GM23338 (cell line): ENCODE measurements at regions not wholly inside any gene's neighbourhood (a gene's known extent, or its start where the extent isn't known, plus 50 kb on each side); places are given as distances from the start of the nearest gene placed in this dataset.

Source experiments
- ATAC-seq: fragments of 200-7000 bp; cut with Tn5 transposase; 3 replicates; pipeline ENCODE4 v1.9.1; 2020
- DNase-seq: peaks from one replicate; pipeline ENCODE4 v3.0.0-alpha.2; 2015; ENCODE audit warnings: low spot score
- H2AFZ ChIP-seq: fragments of 200-600 bp; sonication (generic); 2 replicates; pipeline ENCODE4 v1.8.0; 2016; ENCODE audit warnings: antibody characterized with exemption, mild to moderate bottlenecking, moderate library complexity
- H3F3A ChIP-seq: fragments of 200-600 bp; sonication (generic); replicated peaks from 2 replicates; pipeline ENCODE4 v1.8.0; 2017; ENCODE audit warnings: antibody characterized with exemption, mixed run types, low read depth
- H3K27ac ChIP-seq: fragments of 200-600 bp; sonication (generic); 2 replicates; pipeline ENCODE4 v1.6.1; 2016; ENCODE audit warnings: low read depth
- H3K27me3 ChIP-seq: fragments of 200-600 bp; sonication (generic); 2 replicates; pipeline ENCODE4 v1.8.0; 2016; ENCODE audit warnings: mild to moderate bottlenecking, mixed run types, moderate library complexity; ENCODE audit not compliant: insufficient read depth
- H3K36me3 ChIP-seq: fragments of 200-600 bp; sonication (generic); 2 replicates; pipeline ENCODE4 v1.8.0; 2016; ENCODE audit warnings: mild to moderate bottlenecking; ENCODE audit not compliant: insufficient read depth
- H3K4me1 ChIP-seq: fragments of 200-600 bp; sonication (generic); 2 replicates; pipeline ENCODE4 v1.8.0; 2016; ENCODE audit warnings: mild to moderate bottlenecking, moderate library complexity; ENCODE audit not compliant: insufficient read depth
- H3K4me2 ChIP-seq: fragments of 200-600 bp; sonication (generic); 2 replicates; pipeline ENCODE4 v1.7.1; 2017; ENCODE audit warnings: mixed run types
- H3K4me3 ChIP-seq: fragments of 200-600 bp; sonication (generic); 2 replicates; pipeline ENCODE4 v1.6.1; 2016; ENCODE audit warnings: mixed run types
- H3K79me2 ChIP-seq: fragments of 200-600 bp; sonication (generic); replicated peaks from 2 replicates; pipeline ENCODE4 v1.8.0; 2017; ENCODE audit warnings: mild to moderate bottlenecking; ENCODE audit not compliant: insufficient read depth
- H3K9me2 ChIP-seq: fragments of 200-600 bp; sonication (generic); 2 replicates; pipeline ENCODE4 v1.8.0; 2017; ENCODE audit not compliant: insufficient read depth
- H4K20me1 ChIP-seq: fragments of 200-600 bp; sonication (generic); replicated peaks from 2 replicates; pipeline ENCODE4 v1.8.0; 2017; ENCODE audit warnings: mild to moderate bottlenecking; ENCODE audit not compliant: insufficient read depth
- H3K27ac Mint-ChIP-seq: 2 replicates; pipeline ENCODE4 v1.8.0; 2020; ENCODE audit warnings: inconsistent platforms, mild to moderate bottlenecking, moderate library complexity, mixed read lengths
- H3K27me3 Mint-ChIP-seq: 3 replicates; pipeline ENCODE4 v1.8.0; 2022; ENCODE audit warnings: low read depth, mild to moderate bottlenecking, moderate library complexity, mixed read lengths, inconsistent platforms; ENCODE audit not compliant: insufficient read depth, poor library complexity
- H3K36me3 Mint-ChIP-seq: 3 replicates; pipeline ENCODE4 v1.8.0; 2021; ENCODE audit warnings: low read depth, mild to moderate bottlenecking, inconsistent platforms, moderate library complexity, mixed read lengths
- H3K4me1 Mint-ChIP-seq: 3 replicates; pipeline ENCODE4 v1.8.0; 2020; ENCODE audit warnings: mild to moderate bottlenecking, inconsistent platforms, mixed read lengths
- H3K4me3 Mint-ChIP-seq: 3 replicates; pipeline ENCODE4 v1.8.0; 2021; ENCODE audit warnings: moderate library complexity, mild to moderate bottlenecking, inconsistent platforms, mixed read lengths
- H3K9me3 Mint-ChIP-seq: 3 replicates; pipeline ENCODE4 v1.8.0; 2020; ENCODE audit warnings: moderate library complexity, mild to moderate bottlenecking, inconsistent platforms, mixed read lengths
- CREB1 ChIP-seq: fragments of 250-450 bp; sonication (Bioruptor Pico); IDR thresholded peaks from 2 replicates; pipeline ENCODE4 v1.5.0; 2020; ENCODE audit warnings: low read depth, mild to moderate bottlenecking, moderate library complexity
- EZH2phosphoT487 ChIP-seq: fragments of 200-600 bp; sonication (generic); IDR thresholded peaks from one replicate; pipeline ENCODE4 v1.8.1; 2018; ENCODE audit warnings: antibody characterized with exemption; ENCODE audit not compliant: unreplicated experiment
- JUNB ChIP-seq: IDR thresholded peaks from one replicate; pipeline ENCODE4 v1.6.1; 2016; ENCODE audit warnings: antibody characterized with exemption; ENCODE audit not compliant: unreplicated experiment
- POLR2AphosphoS5 ChIP-seq: IDR thresholded peaks from 2 replicates; pipeline ENCODE4 v1.6.1; 2016; ENCODE audit warnings: antibody characterized with exemption, low read depth
- STAT1 ChIP-seq: IDR thresholded peaks from one replicate; pipeline ENCODE4 v1.6.1; 2016; ENCODE audit warnings: antibody characterized with exemption; ENCODE audit not compliant: unreplicated experiment
- ZNF331 ChIP-seq: fragments of 250-450 bp; sonication (Bioruptor Pico); IDR thresholded peaks from 2 replicates; pipeline ENCODE4 v1.5.0; 2020; ENCODE audit warnings: low read depth, mild to moderate bottlenecking, moderate library complexity
- TF ChIP-seq, protein P1 (sequence below): fragments of 250-450 bp; sonication (Bioruptor Pico); IDR thresholded peaks from 2 replicates; pipeline ENCODE4 v1.5.0; 2020; ENCODE audit warnings: mild to moderate bottlenecking, moderate library complexity
- TF ChIP-seq, protein P2 (sequence below), 2 experiments: fragments of 200-600 bp in 1 of 2; sonication (generic) in 1 of 2; conservative IDR thresholded peaks; 2 replicates each; pipeline versions ENCODE4 v1.5.1 to v1.6.1; 2016 to 2017; ENCODE audit warnings: antibody characterized with exemption in 2 of 2, low read depth in 2 of 2, mild to moderate bottlenecking in 2 of 2, moderate library complexity in 1 of 2
- TF ChIP-seq, protein P3 (sequence below): IDR thresholded peaks from 2 replicates; pipeline ENCODE4 v1.6.1; 2016; ENCODE audit warnings: antibody characterized with exemption

DNA sequence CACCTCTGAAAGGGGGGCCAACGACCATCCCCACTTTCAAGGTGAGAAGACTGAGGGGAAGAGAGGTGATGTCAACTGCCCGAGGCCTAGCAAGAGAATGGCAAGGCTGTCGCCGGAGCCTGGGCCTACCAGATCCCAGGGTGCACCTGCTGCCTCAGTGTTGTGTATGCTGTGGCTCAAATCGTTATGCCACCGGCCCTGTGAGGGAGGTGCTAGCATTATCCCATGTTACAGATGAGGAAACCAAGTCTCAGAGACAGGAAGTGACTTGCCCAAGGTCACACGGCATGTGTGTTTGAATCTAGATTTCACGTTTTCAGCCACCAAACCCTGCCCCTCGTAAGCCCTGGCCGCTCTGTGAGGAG is 152.5 kb downstream of the CEBPB start (continued):
- TF ChIP-seq, protein P1, sequence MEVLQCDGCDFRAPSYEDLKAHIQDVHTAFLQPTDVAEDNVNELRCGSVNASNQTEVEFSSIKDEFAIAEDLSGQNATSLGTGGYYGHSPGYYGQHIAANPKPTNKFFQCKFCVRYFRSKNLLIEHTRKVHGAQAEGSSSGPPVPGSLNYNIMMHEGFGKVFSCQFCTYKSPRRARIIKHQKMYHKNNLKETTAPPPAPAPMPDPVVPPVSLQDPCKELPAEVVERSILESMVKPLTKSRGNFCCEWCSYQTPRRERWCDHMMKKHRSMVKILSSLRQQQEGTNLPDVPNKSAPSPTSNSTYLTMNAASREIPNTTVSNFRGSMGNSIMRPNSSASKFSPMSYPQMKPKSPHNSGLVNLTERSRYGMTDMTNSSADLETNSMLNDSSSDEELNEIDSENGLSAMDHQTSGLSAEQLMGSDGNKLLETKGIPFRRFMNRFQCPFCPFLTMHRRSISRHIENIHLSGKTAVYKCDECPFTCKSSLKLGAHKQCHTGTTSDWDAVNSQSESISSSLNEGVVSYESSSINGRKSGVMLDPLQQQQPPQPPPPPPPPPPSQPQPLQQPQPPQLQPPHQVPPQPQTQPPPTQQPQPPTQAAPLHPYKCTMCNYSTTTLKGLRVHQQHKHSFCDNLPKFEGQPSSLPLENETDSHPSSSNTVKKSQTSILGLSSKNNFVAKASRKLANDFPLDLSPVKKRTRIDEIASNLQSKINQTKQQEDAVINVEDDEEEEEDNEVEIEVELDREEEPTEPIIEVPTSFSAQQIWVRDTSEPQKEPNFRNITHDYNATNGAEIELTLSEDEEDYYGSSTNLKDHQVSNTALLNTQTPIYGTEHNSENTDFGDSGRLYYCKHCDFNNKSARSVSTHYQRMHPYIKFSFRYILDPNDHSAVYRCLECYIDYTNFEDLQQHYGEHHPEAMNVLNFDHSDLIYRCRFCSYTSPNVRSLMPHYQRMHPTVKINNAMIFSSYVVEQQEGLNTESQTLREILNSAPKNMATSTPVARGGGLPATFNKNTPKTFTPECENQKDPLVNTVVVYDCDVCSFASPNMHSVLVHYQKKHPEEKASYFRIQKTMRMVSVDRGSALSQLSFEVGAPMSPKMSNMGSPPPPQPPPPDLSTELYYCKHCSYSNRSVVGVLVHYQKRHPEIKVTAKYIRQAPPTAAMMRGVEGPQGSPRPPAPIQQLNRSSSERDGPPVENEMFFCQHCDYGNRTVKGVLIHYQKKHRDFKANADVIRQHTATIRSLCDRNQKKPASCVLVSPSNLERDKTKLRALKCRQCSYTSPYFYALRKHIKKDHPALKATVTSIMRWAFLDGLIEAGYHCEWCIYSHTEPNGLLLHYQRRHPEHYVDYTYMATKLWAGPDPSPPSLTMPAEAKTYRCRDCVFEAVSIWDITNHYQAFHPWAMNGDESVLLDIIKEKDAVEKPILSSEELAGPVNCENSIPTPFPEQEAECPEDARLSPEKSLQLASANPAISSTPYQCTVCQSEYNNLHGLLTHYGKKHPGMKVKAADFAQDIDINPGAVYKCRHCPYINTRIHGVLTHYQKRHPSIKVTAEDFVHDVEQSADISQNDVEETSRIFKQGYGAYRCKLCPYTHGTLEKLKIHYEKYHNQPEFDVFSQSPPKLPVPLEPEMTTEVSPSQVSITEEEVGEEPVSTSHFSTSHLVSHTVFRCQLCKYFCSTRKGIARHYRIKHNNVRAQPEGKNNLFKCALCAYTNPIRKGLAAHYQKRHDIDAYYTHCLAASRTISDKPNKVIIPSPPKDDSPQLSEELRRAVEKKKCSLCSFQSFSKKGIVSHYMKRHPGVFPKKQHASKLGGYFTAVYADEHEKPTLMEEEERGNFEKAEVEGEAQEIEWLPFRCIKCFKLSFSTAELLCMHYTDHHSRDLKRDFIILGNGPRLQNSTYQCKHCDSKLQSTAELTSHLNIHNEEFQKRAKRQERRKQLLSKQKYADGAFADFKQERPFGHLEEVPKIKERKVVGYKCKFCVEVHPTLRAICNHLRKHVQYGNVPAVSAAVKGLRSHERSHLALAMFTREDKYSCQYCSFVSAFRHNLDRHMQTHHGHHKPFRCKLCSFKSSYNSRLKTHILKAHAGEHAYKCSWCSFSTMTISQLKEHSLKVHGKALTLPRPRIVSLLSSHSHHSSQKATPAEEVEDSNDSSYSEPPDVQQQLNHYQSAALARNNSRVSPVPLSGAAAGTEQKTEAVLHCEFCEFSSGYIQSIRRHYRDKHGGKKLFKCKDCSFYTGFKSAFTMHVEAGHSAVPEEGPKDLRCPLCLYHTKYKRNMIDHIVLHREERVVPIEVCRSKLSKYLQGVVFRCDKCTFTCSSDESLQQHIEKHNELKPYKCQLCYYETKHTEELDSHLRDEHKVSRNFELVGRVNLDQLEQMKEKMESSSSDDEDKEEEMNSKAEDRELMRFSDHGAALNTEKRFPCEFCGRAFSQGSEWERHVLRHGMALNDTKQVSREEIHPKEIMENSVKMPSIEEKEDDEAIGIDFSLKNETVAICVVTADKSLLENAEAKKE, result no peak

DNA sequence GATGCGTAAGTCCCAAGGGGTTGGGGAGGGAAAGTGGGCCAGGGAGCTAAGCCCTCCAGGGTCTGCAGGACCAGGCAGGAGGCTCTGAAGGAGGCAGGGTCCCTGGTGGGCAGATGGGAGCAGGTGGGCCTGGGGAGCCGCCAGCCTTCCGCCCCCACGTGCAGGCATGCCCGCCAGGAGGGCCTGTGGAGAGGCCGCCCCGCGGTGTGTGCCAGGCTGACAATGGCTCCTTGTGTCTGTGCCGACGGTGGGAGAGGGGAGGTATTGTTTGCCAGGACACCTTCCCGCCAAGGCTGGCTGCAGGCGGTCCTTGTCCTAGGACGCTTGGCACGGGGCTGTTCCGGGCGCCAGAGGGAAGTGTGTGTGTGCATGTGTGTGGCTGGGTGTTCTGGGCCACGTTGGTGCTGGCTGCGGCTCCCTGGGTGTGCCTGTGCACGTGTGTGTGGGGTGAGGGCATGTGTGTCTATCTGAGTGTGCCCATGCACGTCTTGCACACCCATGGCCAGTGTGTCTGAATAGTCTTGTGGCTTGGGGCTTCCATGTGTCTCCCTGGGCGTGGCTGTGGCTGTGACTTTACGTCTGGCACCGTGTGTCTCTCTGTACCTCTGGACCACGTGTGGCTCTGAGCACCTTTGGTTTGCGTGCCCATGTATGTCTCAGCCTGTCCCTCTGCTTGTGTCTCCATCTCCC is 153.0 kb downstream of the CEBPB start:
- H3K36me3 Mint-ChIP-seq, result no peaks in the 10 kb centered on the region
- no peaks in the 10 kb centered on the region; the same call in 1 of the 2 replicates for H3K4me1 ChIP-seq
- TF ChIP-seq STAT1 (no peak), ZNF331 (CRISPR knock-in tag) (no peak), JUNB (no peak), CREB1 (CRISPR knock-in tag) (no peak), POLR2AphosphoS5 (no peak), EZH2phosphoT487 (no peak)
- TF ChIP-seq, protein P2, sequence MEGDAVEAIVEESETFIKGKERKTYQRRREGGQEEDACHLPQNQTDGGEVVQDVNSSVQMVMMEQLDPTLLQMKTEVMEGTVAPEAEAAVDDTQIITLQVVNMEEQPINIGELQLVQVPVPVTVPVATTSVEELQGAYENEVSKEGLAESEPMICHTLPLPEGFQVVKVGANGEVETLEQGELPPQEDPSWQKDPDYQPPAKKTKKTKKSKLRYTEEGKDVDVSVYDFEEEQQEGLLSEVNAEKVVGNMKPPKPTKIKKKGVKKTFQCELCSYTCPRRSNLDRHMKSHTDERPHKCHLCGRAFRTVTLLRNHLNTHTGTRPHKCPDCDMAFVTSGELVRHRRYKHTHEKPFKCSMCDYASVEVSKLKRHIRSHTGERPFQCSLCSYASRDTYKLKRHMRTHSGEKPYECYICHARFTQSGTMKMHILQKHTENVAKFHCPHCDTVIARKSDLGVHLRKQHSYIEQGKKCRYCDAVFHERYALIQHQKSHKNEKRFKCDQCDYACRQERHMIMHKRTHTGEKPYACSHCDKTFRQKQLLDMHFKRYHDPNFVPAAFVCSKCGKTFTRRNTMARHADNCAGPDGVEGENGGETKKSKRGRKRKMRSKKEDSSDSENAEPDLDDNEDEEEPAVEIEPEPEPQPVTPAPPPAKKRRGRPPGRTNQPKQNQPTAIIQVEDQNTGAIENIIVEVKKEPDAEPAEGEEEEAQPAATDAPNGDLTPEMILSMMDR (conservative IDR thresholded peaks at IDR 0.05; ENCODE audit: low read depth in 2 of 2), result no peak
- TF ChIP-seq, protein P3, sequence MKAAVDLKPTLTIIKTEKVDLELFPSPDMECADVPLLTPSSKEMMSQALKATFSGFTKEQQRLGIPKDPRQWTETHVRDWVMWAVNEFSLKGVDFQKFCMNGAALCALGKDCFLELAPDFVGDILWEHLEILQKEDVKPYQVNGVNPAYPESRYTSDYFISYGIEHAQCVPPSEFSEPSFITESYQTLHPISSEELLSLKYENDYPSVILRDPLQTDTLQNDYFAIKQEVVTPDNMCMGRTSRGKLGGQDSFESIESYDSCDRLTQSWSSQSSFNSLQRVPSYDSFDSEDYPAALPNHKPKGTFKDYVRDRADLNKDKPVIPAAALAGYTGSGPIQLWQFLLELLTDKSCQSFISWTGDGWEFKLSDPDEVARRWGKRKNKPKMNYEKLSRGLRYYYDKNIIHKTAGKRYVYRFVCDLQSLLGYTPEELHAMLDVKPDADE, result no peak

More for the DNA sequence above, 153.0 kb downstream of the CEBPB start:
- DNase-seq, result no peak
- H3K4me1 Mint-ChIP-seq, result peaks cover 11% of the 10 kb centered on the region
- H3K27me3 Mint-ChIP-seq, result peaks cover 7% of the 10 kb centered on the region
- Histone ChIP-seq H3K4me3 (no peak overlapping the region), H3K27ac (no peak overlapping the region), H2AFZ (no peak overlapping the region), H3K27me3 (no peaks in the 10 kb centered on the region), H3K79me2 (no peaks in the 10 kb centered on the region), H3F3A (no peaks in the 10 kb centered on the region), H3K4me2 (no peak overlapping the region), H3K9me2 (no peaks in the 10 kb centered on the region), H4K20me1 (no peaks in the 10 kb centered on the region), H3K36me3 (no peaks in the 10 kb centered on the region)
- no peak for ATAC-seq
- no peak overlapping the region for H3K4me3 Mint-ChIP-seq
- no peaks in the 10 kb centered on the region for H3K9me3 Mint-ChIP-seq
- H3K27ac Mint-ChIP-seq, result no peak overlapping the region
